DOHH2 (cell line): ENCODE measurements at regions not wholly inside any gene's neighbourhood (a gene's known extent, or its start where the extent isn't known, plus 50 kb on each side); places are given as distances from the start of the nearest gene placed in this dataset.

ENCODE experiments used
- H3F3A ChIP-seq: fragments of 200-600 bp; sonication (generic), shearing (Covaris generic); 2 replicates; pipeline ENCODE4 v1.6.0; 2016; ENCODE audit warnings: antibody characterized with exemption, mild to moderate bottlenecking; ENCODE audit not compliant: control insufficient read depth, insufficient read depth
- H3K27ac ChIP-seq: fragments of 200-600 bp; sonication (generic); 2 replicates; pipeline ENCODE4 v1.5.1; 2014; ENCODE audit warnings: low read depth, mild to moderate bottlenecking, low read length, moderate library complexity
- H3K27me3 ChIP-seq: fragments of 200-600 bp; sonication (generic); 2 replicates; pipeline ENCODE4 v1.6.1; 2014; ENCODE audit warnings: mild to moderate bottlenecking, low read length, mixed read lengths; ENCODE audit not compliant: control insufficient read depth
- H3K36me3 ChIP-seq: fragments of 200-600 bp; sonication (generic); 2 replicates; pipeline ENCODE4 v1.6.1; 2014; ENCODE audit warnings: mild to moderate bottlenecking, low read length, moderate library complexity, mixed read lengths; ENCODE audit not compliant: control insufficient read depth
- H3K4me1 ChIP-seq: fragments of 200-600 bp; sonication (generic); 2 replicates; pipeline ENCODE4 v1.6.1; 2014; ENCODE audit warnings: mild to moderate bottlenecking, low read length, mixed read lengths; ENCODE audit not compliant: control insufficient read depth
- H3K4me2 ChIP-seq: fragments of 200-600 bp; sonication (generic); 2 replicates; pipeline ENCODE4 v1.6.0; 2014; ENCODE audit warnings: mild to moderate bottlenecking, low read length, moderate library complexity
- H3K4me3 ChIP-seq: fragments of 200-600 bp; sonication (generic); 2 replicates; pipeline ENCODE4 v1.5.1; 2014; ENCODE audit warnings: mild to moderate bottlenecking, low read length, mixed read lengths
- H3K79me2 ChIP-seq: fragments of 200-600 bp; sonication (generic); 2 replicates; pipeline ENCODE4 v1.6.1; 2014; ENCODE audit warnings: mild to moderate bottlenecking, low read length, mixed read lengths; ENCODE audit not compliant: control insufficient read depth
- H3K9me2 ChIP-seq: fragments of 200-600 bp; sonication (generic); replicated peaks from 2 replicates; pipeline ENCODE4 v1.6.1; 2014; ENCODE audit warnings: mild to moderate bottlenecking, low read length, mixed read lengths; ENCODE audit not compliant: control insufficient read depth
- H3K9me3 ChIP-seq: fragments of 200-600 bp; sonication (generic); 2 replicates; pipeline ENCODE4 v1.6.1; 2014; ENCODE audit warnings: antibody characterized with exemption, low read length, mixed read lengths; ENCODE audit not compliant: control insufficient read depth, insufficient read depth
- H4K20me1 ChIP-seq: fragments of 200-600 bp; sonication (generic); 2 replicates; pipeline ENCODE4 v1.6.0; 2014; ENCODE audit warnings: low read depth, mild to moderate bottlenecking, antibody characterized with exemption, low read length, moderate library complexity; ENCODE audit not compliant: control insufficient read depth, insufficient read depth
- CTCF ChIP-seq: fragments of 200-600 bp; sonication (generic); IDR thresholded peaks from one replicate; pipeline ENCODE4 v1.5.1; 2014; ENCODE audit warnings: antibody characterized with exemption, mild to moderate bottlenecking, low read depth, low read length; ENCODE audit not compliant: poor library complexity, severe bottlenecking
- EZH2phosphoT487 ChIP-seq: fragments of 200-600 bp; sonication (generic); IDR thresholded peaks from 2 replicates; pipeline ENCODE4 v1.6.1; 2017; ENCODE audit warnings: borderline replicate concordance, mild to moderate bottlenecking, antibody characterized with exemption, low read length, moderate library complexity, mixed read lengths

DNA sequence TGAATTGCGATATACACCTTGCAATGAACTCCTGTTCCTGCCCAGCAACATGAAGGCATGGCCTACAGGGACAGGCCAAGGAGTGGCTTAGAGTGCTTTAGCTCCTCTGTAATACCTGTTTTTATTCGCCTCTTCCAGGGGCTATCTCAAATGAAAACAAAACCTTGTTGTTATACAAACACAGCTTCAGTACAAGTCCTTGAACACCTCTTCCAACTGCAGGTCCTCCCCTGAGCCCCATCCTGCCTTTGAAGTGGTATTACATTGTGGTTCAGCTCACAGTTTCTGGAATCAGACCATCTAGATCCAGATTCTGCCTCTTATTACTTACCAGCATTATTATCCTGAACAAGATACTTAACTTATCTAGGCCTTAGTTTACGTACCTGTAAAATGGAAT, 83.0 kb upstream of the HNRNPA3 start:
- Histone ChIP-seq H3K27ac (no peak overlapping the region), H4K20me1 (no peaks in the 10 kb centered on the region), H3K4me1 (no peaks in the 10 kb centered on the region), H3K9me2 (no peaks in the 10 kb centered on the region), H3K79me2 (no peaks in the 10 kb centered on the region), H3K4me2 (no peak overlapping the region), H3K4me3 (no peak overlapping the region), H3K27me3 (no peaks in the 10 kb centered on the region), H3K36me3 (no peaks in the 10 kb centered on the region), H3F3A (no peaks in the 10 kb centered on the region), H3K9me3 (no peaks in the 10 kb centered on the region)
- TF ChIP-seq EZH2phosphoT487, result no peak
- no peak for TF ChIP-seq CTCF

GRCh38 chr2:177131858-177132257, 80.7 kb upstream of the HNRNPA3 start:
- Histone ChIP-seq H3K4me1 (no peaks in the 10 kb centered on the region), H3K9me2 (no peaks in the 10 kb centered on the region), H3K4me2 (no peak overlapping the region), H4K20me1 (no peaks in the 10 kb centered on the region), H3K9me3 (no peaks in the 10 kb centered on the region), H3K4me3 (no peak overlapping the region), H3K36me3 (no peaks in the 10 kb centered on the region), H3F3A (no peaks in the 10 kb centered on the region), H3K79me2 (no peaks in the 10 kb centered on the region), H3K27me3 (no peaks in the 10 kb centered on the region), H3K27ac (no peak overlapping the region)
- TF ChIP-seq CTCF (no peak), EZH2phosphoT487 (no peak)

- no peak overlapping the region for H3K4me2 ChIP-seq
- H3K27me3 ChIP-seq, result peaks cover 8% of the 10 kb centered on the region; the same call in 1 of the 2 replicates
- H4K20me1 ChIP-seq, result no peaks in the 10 kb centered on the region
Measured at GRCh38 chr2:177138823-177139222, 73.8 kb upstream of the HNRNPA3 start.

More at GRCh38 chr2:177138823-177139222, 73.8 kb upstream of the HNRNPA3 start:
- Histone ChIP-seq H3K9me2 (no peaks in the 10 kb centered on the region), H3K9me3 (no peaks in the 10 kb centered on the region), H3K27ac (no peak overlapping the region), H3K4me1 (no peaks in the 10 kb centered on the region), H3F3A (no peaks in the 10 kb centered on the region), H3K4me3 (no peak overlapping the region), H3K79me2 (no peaks in the 10 kb centered on the region), H3K36me3 (no peaks in the 10 kb centered on the region)
- TF ChIP-seq CTCF (no peak), EZH2phosphoT487 (no peak)
